Suppressor macrophage (primary cell): ENCODE measurements at regions not wholly inside any gene's neighbourhood (a gene's known extent, or its start where the extent isn't known, plus 50 kb on each side); places are given as distances from the start of the nearest gene placed in this dataset.

Experiments
- DNase-seq, 4 experiments: peaks; one replicate each; pipeline ENCODE4 v3.0.0-alpha.2; 2020 to 2022

DNA sequence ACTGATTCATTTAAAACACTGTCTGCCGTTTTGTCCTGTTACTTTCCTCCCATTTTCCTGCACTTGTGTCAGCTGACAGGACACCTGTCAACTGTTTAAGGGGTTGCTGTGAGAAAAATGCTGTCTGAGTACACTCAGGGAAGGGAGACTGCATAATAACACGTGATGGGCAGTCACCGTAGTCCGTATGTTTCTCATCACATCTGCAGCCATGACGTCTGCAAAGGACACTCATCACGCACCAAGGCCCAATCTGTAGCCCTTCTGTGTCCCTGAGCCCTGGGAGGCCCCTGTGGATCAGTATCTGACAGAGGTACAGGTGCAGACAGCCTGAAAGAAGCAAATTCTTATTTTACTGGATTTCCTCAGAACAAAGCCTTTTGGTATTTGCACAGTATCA, 396.3 kb downstream of the YTHDC2 start:
- no peak for DNase-seq

DNA sequence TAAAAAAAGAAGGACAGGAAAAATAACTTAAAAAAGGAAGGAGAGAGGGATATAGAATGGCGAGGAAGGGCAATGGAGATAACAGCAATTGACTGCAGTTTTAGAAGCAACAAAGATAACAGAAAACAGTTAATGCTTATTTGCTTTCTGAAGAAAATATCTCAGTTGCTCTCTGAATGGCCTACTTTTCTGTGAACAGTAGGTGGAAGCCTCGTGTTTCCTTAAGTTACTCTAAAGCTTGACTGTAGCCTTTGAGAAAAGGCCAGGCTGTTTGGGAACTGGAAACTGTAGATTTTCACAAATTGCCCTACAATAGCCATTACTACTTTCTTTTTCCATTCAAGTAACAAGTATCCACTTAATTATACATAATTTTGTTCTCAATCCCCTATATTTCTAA, 404.5 kb downstream of the YTHDC2 start:
- no peak for DNase-seq

DNA sequence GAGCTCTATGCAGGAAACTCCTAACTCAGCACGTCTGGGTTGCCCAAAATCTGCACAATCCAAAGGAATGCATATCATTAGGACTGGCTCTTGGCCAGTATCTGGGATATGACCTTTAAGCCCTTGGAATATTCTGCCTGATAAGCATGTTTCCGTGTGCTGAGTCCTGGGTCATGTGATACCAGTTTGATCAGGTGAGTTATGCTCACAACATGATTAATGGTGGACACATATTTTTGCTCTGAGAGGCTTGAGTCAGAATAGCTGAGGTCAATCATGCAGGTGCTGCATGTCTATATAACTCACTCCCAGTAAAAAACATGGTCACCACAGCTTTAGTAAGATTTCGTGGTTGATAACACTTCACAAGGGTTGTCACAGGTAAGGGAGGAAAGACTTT, 408.8 kb downstream of the YTHDC2 start:
- DNase-seq, result no peak

DNA sequence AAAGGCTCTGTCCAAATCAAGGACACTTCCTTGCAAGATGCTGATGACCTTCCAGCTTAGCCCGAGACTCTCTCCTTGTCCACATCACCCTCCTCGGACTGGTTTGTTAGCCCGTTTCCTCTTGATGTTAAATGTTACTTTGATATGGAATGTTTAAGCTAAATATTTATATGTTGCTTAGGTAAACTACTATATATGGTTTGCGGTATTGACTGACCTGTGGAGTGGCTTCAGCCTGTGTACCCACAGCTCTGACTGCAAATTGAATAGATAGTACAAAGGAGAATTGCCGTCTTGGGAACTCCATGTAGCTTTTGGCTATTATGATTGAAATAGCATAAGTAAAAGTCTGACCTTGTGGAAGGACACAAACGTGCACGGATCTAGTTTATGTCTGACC, 422.0 kb downstream of the YTHDC2 start:
- no peak for DNase-seq

DNA sequence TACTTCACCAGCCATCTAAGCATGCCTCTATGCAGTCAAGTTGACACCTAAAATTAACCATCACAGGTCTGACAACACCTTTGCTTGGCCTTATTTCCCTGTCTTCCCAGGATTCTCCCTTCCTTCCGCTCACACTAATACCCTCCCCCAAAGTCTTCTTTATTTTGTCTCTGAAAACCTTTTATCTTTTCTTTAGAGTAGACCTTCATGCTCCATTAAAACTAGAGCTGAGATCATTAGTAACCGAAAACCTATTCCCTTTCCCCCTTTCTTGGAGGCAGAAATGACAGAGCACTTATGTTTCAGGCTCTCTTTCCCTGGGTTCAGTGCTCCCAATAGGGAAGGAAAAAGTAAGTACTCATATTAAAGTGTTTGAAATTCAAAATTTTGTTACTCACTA, 423.8 kb downstream of the YTHDC2 start:
- DNase-seq, result no peak

DNA sequence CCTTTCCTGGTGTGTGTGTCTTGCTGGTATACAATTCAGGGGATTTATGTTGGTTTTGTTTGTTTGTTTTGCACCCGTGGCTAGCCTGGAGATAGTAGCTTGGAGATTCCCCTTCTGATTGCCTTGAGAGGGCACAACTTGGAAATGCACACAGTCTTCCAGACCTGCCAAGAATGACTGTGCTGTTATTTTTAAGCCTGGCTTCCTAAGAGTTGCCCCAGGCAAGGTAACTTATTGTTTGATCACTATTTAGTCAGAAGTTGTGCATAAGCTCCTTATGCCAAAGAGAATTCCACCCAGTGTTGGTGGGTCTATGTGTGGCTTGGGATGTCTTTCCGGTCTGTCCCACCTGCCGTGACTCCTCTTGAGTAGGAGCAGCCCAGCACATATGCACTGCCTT, 421.9 kb upstream of the KCNN2 start:
- no peak for DNase-seq

DNA sequence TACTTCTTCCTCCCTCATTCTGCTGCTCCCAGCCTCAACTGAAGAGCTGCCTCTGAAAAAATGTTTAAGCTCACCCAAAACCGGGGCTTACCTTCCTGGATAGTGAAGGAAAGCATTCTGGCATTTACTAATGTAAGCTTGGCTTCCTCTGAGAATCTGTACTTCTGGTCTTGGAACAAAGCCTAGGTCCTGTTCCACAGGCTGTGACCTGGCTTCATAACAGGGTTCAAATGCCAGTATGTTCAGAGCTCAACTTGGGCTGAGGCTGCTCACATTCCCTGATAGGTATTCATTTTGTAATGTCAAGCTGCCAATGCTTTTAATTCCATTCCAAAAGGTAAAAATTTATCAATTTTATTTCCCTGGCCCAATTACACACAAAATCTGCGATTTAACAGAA, 411.7 kb upstream of the KCNN2 start:
- DNase-seq, result no peak

DNA sequence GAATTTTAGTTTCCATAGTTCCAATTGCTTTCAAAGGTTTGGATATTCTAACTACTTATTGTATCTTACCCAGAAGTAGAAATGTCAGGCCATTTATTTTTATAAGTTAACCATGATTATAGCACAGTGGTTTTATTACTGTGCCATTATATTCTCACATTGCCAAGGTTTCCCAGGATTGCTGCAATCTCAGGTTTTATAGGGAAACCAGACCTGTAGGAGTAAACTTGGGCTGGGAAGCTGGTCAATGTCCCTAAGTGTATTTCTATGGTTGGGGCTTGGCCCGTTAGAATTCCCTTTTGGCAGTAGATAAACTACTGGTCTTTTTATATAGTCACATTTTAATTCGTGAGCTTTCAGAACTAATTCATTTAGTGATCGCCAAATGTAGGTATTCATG, 396.6 kb upstream of the KCNN2 start:
- no peak for DNase-seq

DNA sequence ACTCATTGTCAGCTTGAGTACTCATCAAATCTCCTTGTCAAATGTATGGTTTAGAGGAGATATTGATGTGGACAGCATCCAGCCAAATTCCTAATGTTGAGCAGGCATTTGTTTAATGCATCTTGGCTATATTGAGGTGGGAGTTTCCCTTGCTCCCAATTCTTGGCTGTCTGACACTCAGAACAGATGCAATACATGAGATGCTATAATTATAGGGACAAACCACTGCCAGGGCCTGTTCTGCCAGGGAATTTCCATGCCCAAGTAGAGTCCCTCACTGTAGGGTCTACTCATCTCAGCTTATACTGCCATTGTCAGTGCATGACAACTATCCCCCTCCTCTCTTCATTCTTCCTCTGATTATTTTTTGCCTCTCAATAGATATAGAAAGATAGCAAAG, 392.0 kb upstream of the KCNN2 start:
- no peak for DNase-seq

DNA sequence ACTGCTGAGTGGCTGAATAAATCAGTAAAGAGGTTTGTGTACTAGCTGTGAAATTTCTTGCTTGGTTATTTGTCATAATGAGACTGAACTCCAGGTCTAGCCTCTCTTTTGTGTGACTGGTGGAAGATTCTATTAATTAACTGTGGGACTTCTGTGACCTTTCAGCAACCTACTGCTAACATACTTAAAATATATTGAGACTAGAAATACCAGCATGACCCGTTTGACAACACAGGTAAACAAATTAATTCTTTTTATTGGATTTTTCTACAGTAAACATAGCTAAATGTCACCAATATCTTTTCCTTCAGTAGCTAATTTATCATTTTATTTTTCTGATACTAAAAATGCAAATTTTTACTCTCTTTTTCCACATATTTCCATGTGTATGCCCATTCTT, 390.4 kb upstream of the KCNN2 start:
- no peak for DNase-seq

DNA sequence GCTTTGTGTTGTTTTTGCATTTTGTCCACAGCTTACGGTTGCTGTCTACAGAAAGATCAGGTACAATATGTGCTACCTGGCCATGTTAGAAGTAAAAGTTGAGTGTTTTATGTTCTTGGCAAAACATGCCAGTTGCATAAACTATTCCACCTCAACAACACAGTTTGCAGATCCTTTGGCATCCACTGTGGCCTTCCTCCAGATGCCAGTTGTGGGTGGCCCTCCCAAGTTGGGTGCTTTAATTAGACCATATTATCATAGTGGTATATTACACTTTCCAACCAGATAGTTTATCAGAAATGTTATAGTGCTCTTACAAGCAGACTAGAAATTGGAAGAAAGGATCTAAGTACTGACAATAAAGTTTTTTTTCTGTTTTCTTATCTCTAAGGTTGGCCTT, 386.9 kb upstream of the KCNN2 start:
- no peak for DNase-seq

DNA sequence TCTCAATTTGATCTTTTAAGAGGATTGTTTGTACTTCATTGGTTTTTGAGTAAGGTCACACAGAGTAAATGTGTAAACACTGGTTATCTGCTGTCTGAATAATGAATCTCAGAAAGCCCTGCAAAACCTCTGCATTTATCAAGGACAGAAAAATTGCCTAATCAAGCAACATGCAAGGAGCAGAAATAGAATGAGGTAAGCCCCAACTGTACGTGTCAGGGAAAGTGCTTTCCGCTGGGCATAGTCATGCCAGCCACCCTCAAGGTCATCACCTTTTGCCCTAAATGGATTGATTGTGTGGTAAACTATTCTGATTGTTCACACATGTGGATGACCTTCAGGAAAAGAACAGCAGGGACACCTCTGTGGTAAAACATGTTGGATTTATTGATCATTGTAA, 376.9 kb upstream of the KCNN2 start:
- DNase-seq, result no peak

DNA sequence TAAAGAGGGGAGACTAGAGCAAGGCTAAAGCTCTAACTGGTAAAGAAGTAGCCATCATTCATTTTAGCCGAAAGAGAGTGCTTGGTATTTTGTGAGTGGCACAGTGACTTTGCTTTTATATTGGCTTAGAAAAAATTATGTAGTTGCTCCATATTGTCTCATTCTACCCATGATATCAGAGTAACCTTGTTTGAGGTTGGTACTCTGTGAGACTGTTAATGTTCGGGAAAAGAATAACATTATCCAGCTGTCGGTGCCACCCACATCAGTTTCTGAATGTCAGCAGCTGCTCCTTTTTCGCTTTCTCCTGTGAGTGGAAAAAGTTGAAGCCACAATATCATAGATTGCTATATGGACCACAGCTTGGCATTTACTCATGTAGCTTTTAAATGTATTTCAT, 376.4 kb upstream of the KCNN2 start:
- no peak for DNase-seq

DNA sequence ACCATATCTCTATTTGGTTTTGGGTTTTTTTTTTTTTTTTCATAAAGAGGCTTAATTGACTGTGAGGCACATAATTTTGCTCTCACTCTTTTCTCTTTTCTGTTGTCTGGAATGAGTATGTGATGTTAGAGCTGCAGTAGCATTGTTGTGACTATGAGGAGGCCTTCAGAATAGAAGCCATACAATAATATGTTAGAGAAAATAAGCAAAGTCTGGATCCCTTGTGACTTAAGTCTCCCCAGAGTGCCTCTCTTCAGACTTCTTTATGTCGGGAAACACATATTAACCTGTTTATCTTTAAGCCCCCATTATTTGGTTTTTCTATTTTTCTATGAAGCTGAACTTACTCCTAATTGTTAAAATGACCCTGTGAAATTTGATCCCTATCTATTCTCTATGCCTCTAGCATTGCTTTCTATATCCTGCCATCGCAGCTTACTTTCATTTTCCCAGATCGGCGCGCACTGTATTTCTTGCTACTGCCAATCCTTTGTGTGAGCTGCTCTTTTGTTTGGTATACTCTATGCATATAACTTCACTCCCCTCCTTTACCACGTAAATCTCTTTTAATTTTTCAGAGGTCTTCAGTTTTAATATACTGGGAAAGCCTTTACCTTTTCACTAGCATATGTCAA, 372.5 kb upstream of the KCNN2 start:
- no peak for DNase-seq

DNA sequence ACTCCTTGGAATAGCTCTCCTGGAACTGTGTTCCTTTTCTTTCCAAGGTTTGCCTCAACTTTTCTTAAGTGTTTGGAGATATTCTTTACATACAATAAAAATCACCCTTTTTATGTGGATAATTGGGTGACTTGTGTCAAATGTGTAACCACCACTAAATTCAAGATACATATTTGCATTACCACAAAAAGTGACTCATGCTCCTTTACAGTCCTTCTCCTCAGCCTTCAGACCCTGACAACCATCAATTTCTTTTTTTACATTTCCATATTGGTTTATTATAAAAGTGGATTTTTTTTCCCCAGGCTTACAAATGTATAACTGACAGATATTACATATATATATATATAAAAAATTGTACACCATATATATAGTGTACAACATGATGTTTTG, 372.0 kb upstream of the KCNN2 start:
- no peak for DNase-seq

DNA sequence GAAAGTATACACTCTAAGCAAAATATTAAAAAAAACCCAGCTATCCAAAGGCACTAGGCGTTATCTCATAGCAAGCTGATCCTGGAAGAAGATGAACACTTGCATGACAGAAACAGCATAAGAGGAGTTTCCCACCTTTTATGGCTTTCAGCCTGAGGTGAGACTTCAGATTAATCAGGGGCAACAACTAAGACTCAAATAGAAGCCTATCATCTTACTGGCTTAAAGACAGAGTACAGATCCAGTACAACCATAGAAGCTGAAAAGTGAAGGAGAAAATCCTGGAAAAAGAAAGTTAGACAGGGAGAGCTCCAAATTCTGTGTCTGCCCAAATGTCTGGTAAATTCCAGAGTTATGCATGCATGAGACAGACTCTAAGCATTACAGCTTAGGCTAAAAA, 360.8 kb upstream of the KCNN2 start:
- DNase-seq, result no peak

DNA sequence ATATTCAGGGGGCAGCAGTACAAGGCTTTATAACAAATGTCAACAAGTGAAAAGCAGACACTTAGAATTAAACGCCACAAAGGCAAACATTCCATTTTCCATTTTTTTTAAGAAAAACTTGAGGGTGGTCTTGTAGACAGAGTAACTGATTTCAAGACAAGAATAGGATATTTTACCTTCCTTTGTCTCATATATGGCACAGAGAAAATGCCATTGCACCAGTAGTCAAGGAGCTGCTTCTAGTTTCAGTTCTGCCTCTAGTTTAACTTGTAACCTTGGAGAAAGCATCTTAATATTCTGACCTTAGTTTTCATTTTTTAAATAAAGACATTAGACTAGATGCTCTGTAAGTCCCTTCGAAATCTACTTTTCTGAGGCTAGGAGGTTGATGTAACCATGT, 355.3 kb upstream of the KCNN2 start:
- DNase-seq, result no peak

DNA sequence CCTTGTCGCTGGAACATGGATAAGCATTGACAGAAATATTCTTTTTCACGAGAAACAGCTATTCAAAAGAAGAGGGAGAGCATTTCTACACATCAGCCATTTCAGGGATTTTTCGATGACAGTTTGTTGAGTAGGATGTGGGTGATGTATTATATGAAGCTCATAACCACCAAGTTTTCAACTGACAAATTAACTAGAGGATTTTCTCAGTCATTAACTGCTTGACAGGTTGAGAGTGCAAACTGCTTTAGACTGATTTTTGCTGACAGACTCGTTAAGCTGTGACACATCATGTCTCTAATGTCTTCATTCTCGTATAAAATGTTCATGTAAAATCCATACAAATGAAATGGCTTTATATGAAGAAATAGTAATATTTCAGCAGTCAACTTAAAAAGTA, 354.2 kb upstream of the KCNN2 start:
- DNase-seq, result no peak

DNA sequence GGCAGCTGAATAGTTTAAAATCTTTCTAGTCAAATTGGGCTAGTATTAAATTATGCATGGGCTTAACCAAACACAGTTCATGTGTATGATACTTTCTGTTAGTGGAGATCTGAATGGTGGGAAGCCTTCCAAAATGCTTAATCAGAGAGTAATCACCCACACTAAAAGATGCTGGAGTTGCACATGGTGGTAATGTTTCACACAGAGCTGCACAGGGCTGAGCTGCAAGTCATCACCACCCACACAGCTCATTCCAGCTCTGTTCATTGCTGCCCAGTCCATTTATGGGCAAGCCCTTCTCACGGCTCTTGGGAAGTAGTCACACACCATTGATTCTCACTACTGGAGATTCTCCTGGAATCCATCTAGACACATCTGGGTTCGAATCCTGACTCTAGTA, 351.5 kb upstream of the KCNN2 start:
- no peak for DNase-seq

DNA sequence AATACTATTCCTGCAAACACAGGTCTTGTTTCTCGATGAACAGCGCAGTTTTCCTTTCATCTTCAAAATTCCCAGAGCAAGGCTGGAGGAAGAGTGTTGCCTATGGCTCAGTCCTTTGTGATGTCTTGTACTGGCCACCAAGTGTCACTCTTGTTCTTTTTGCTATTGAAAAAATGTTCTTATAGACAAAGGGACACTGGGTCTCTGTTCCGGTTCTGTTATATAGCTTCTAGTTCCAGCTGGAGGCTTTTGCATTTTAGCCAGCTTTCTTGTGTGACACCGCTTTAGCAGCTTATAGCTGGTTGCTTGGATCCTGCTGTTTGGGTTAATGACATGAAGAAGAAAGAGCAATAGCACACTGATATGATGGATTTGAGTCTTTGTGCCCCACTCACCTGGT, 343.7 kb upstream of the KCNN2 start:
- no peak for DNase-seq

DNA sequence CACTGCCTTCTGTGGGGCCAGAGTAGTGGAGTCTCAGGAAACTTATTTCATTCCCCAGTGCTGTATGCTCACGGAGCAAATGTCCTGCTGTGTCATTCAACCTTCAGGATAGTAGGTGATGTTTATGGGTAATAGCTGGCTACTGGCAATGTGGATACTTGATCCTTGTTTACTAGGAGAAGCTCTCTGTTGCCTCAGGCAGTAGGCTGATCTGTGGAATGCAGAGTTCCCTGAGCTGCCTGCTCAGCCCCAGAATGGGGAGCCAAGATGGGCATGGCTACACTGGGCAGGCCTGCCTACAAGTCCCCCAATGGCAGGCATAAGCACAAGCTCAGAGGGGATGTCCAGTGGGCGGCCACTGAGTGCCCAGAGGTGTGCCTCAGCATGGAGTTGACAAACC, 323.1 kb upstream of the KCNN2 start:
- DNase-seq, result no peak

DNA sequence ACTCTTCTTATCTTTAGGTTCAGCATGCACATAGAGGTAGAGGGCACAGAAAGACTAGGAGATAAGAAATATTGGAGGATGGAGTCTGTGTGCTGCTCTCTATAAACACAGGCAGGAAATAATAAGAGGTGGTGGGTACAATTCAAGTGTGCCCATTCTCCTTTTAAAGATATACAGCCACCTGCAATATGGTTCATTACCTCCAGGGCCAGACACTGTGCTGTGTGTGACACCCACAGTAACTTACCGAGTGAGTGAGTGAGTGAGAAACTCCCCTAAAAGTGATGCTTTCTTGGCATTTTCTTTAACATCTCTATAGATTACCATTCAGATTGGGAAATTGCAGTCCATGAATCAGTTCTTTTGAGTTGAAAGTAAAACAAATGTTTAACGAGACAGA, 311.8 kb upstream of the KCNN2 start:
- DNase-seq, result no peak

DNA sequence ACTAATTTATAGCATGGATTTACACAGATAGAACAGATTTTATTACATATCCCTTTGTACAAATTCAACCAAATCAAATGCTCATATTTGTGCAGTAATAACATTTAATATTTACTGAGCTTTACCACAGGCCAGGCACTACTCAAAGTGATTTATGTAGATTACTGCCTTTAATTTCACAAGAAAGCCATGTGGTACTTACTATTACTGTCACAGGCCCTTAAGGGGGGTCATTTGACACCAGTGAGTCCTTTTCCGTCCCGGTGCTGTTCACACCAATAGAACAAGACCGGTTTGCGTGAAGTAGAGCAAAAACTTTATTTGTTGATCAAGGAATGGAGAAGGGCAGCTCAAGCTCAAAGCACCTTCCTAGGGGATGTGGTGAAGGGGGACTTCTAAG, 308.5 kb upstream of the KCNN2 start:
- no peak for DNase-seq

DNA sequence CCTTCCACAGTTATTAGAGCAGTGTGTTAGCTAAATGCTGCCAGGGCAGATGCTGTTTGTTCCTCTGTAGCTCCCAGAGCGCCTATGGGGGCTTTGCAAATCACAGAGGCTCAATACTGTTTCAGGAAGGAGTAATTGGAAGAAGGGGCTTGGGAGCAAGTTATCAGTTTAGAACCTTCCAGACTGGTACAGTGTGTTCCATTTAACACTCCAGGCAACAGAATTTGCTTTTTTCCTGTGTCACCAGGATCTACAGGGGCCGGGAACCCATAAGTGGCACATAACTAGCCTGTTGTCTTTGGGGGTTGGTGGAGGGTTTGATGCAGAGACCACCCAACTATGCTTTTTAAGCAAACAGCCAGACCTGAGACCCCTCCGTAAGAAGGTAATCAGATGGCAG, 307.3 kb upstream of the KCNN2 start:
- no peak for DNase-seq

DNA sequence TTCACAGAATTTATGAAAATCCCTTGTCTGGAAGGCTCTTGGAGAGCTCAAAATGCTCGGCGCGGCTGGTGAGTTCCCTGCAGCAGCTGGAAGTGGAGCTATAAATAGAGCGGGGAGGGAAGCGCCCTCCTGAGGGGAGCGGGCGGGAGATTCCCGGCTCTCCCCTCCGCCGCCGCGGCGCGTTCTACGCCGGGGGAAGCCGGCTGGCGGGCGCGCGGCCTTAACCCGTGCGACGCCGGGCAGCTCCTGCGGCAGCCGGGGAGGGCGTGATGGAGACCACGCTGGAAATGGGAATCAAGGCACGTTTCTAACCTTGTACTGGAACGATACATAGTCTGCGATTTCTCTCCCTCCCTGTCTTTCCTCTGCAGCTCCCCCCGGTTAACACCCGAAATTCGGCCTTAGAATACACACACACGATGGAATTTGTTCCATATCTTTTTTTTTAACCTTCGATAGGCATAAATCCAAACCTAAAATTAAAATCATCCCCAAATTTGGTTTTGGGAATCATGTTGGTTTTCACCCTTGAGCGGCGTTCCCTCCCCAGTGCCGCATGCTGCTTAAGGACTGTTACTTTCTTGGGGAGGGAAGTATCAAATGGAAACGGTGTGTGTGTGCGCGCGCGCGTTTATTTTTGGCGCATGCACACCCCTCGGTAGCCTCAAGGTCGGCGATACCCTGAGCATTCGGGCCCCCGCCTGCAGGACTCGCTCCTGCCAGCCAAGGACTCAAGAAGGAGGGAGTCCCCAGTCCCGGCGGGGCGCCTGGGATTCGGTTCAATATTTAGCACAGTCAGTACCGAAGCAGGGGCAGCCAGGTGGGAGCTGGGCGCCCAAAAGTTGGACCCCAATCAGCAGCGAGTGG, 306.3 kb upstream of the KCNN2 start:
- DNase-seq, result no peak
